Thyroid gland (tissue), 4 donors: ENCODE measurements at regions not wholly inside any gene's neighbourhood (a gene's known extent, or its start where the extent isn't known, plus 50 kb on each side); places are given as distances from the start of the nearest gene placed in this dataset.
A peak's percentile ranks its signal among the peaks of the same experiment; 100 is the strongest.

Experiments used
- DNase-seq, 2 donors: peaks; one replicate each; pipeline ENCODE4 v3.0.0-alpha.2; 2019
- H3K27ac ChIP-seq, 3 donors: fragments of 200-600 bp; sonication (generic); 1 replicate in 2 of 3; 2 replicates in 1 of 3; pipeline ENCODE4 v1.5.1; 2016 to 2019; ENCODE audit warnings: mild to moderate bottlenecking in 1 of 3, moderate library complexity in 1 of 3
- H3K27me3 ChIP-seq: fragments of 200-600 bp; sonication (generic); one replicate; pipeline ENCODE4 v1.5.1; 2019
- H3K36me3 ChIP-seq, 2 donors: fragments of 200-600 bp; sonication (generic); one replicate each; pipeline ENCODE4 v1.5.1; 2016 to 2019
- H3K4me1 ChIP-seq, 2 donors: fragments of 200-600 bp; sonication (generic); one replicate each; pipeline ENCODE4 v1.5.1; 2017 to 2019
- H3K4me3 ChIP-seq, 3 donors: fragments of 200-600 bp; sonication (generic); replicated peaks in 1 of 3; 1 replicate in 2 of 3; 2 replicates in 1 of 3; pipeline ENCODE4 v1.5.1; 2016; ENCODE audit warnings: mild to moderate bottlenecking in 1 of 3
- H3K9me3 ChIP-seq: fragments of 200-600 bp; sonication (generic); one replicate; pipeline ENCODE4 v1.5.1; 2017
- CTCF ChIP-seq, 6 experiments: fragments of 200-600 bp in 3 of 6; fragments of 450-650 bp in 3 of 6; sonication (generic) in 3 of 6; IDR thresholded peaks; one replicate each; pipeline ENCODE4 v1.5.1; 2016 to 2019; ENCODE audit warnings: antibody characterized with exemption in 6 of 6, mild to moderate bottlenecking in 2 of 6, inconsistent platforms in 1 of 6, moderate library complexity in 1 of 6
- POLR2A ChIP-seq, 2 donors: fragments of 450-650 bp; IDR thresholded peaks; one replicate each; pipeline ENCODE4 v1.6.1; 2017; ENCODE audit warnings: antibody characterized with exemption in 2 of 2, mild to moderate bottlenecking in 2 of 2, moderate library complexity in 1 of 2
- WGBS, 2 donors: methylation state at CpG; one replicate each; pipeline ENCODE4 v1.1.5; 2017; 5-methylcytosine and 5-hydroxymethylcytosine counted together
- intact Hi-C: fragments of 100-400 bp; cut with DNase I; formaldehyde crosslinking; loops from one replicate; pipeline ENCODE4 v1.15.1; 2023

GRCh38 chr4:112942997-112943396 is 106.5 kb upstream of the ANK2 start:
- Histone ChIP-seq H3K4me3 (no peak overlapping the region), H3K9me3 (no peaks in the 10 kb centered on the region), H3K27me3 (no peaks in the 10 kb centered on the region), H3K36me3 (no peaks in the 10 kb centered on the region), H3K4me1 (no peaks in the 10 kb centered on the region), H3K27ac (no peak overlapping the region)
- DNase-seq: no peak
- intact Hi-C loops: loop anchor here (10.0 kb wide), 1 partner anchor 178 kb away; no protein-coding TSS in a partner anchor
- 91 to 95% methylated on average over 2 of the region's 2 CpGs for WGBS, 2 donors
- TF ChIP-seq POLR2A (IDR thresholded peaks at IDR 0.05): no peak
- no peak for TF ChIP-seq CTCF (IDR thresholded peaks at IDR 0.05)

GRCh38 chr4:112944006-112944405 is 105.4 kb upstream of the ANK2 start:
- DNase-seq: no peak
- TF ChIP-seq CTCF (IDR thresholded peaks at IDR 0.05) (no peak), POLR2A (IDR thresholded peaks at IDR 0.05) (no peak)
- Histone ChIP-seq H3K9me3 (no peaks in the 10 kb centered on the region), H3K36me3 (no peaks in the 10 kb centered on the region), H3K27ac (no peak overlapping the region), H3K4me1 (no peaks in the 10 kb centered on the region), H3K4me3 (no peak overlapping the region), H3K27me3 (no peaks in the 10 kb centered on the region)
- intact Hi-C loops: loop anchor here (10.0 kb wide), 1 partner anchor 179 kb away; no protein-coding TSS in a partner anchor

DNA sequence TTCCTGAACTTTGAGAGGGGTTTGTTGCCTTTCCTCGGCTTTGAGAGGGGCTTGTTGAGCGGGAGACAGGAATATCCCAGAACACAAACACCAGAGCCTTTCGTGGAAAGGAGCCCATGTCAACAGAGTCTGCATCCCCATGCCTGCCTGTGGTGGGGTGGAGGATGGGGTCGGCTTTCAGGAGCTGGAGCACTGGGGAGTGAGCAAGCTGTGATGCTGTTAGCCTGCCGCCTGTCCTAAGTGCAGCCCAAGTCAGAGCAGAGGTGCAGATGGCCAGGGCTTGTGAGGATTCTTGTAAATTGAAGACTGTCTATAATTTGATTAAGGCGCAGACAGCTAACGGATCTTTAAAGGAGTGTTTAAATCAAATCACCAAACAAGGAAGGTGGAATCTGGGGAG is 103.3 kb upstream of the ANK2 start:
- Histone ChIP-seq H3K4me1 (no peaks in the 10 kb centered on the region), H3K9me3 (no peaks in the 10 kb centered on the region), H3K27ac (no peak overlapping the region), H3K36me3 (no peaks in the 10 kb centered on the region), H3K27me3 (no peaks in the 10 kb centered on the region), H3K4me3 (no peak overlapping the region)
- no peak for DNase-seq
- 64 to 68% methylated on average over 7 of the region's 7 CpGs for WGBS, 2 donors
- intact Hi-C loops: loop anchor here (10.0 kb wide), 1 partner anchor 181 kb away; no protein-coding TSS in a partner anchor
- no peak for TF ChIP-seq POLR2A (IDR thresholded peaks at IDR 0.05)
- TF ChIP-seq CTCF (IDR thresholded peaks at IDR 0.05): no peak

GRCh38 chr4:112947616-112948015 is 101.8 kb upstream of the ANK2 start:
- 78 to 84% methylated on average over 2 of the region's 2 CpGs for WGBS, 2 donors
- Histone ChIP-seq H3K27me3 (no peaks in the 10 kb centered on the region), H3K27ac (no peak overlapping the region), H3K4me1 (peaks cover 0 to 3% of the 10 kb centered on the region in 2 donors), H3K9me3 (no peaks in the 10 kb centered on the region), H3K4me3 (no peak overlapping the region), H3K36me3 (no peaks in the 10 kb centered on the region)
- no peak for DNase-seq
- intact Hi-C loops: loop anchor here (10.0 kb wide), 1 partner anchor 183 kb away; no protein-coding TSS in a partner anchor
- no peak for TF ChIP-seq POLR2A (IDR thresholded peaks at IDR 0.05)
- no peak for TF ChIP-seq CTCF (IDR thresholded peaks at IDR 0.05)

GRCh38 chr4:112951362-112952312 is 97.8 kb upstream of the ANK2 start:
- H3K4me3 ChIP-seq: no peak overlapping the region

More at GRCh38 chr4:112951362-112952312, 97.8 kb upstream of the ANK2 start:
- intact Hi-C loops: no loop called here
- TF ChIP-seq POLR2A (IDR thresholded peaks at IDR 0.05) (no peak), CTCF (IDR thresholded peaks at IDR 0.05) (peak in 4 of 6 experiments; percentile 27 to 63 (median 37))
- H3K27me3 ChIP-seq: no peaks in the 10 kb centered on the region
- H3K4me1 ChIP-seq: peaks cover 0 to 3% of the 10 kb centered on the region in 2 donors
- DNase-seq: no peak
- no peaks in the 10 kb centered on the region for H3K9me3 ChIP-seq
- H3K27ac ChIP-seq: no peak overlapping the region
- WGBS, 2 donors: 54 to 56% methylated on average over 6 of the region's 6 CpGs
- H3K36me3 ChIP-seq: no peaks in the 10 kb centered on the region
